HL-60 (cell line): ENCODE measurements at regions not wholly inside any gene's neighbourhood (a gene's known extent, or its start where the extent isn't known, plus 50 kb on each side); places are given as distances from the start of the nearest gene placed in this dataset.

Experiments
- DNase-seq, 2 experiments: peaks; one replicate each; pipeline ENCODE4 v3.0.0-alpha.2; 2010 to 2020; ENCODE audit warnings: low read depth in 1 of 2, low spot score in 1 of 2
- H3K27ac ChIP-seq: fragments of 250-450 bp; sonication (Bioruptor Pico); replicated peaks from 2 replicates; pipeline ENCODE4 v1.5.1; 2020; ENCODE audit warnings: mild to moderate bottlenecking, moderate library complexity
- H3K27me3 ChIP-seq: fragments of 250-450 bp; sonication (Bioruptor Pico); 2 replicates; pipeline ENCODE4 v1.5.1; 2021; ENCODE audit warnings: mild to moderate bottlenecking, moderate library complexity; ENCODE audit not compliant: insufficient read depth, poor library complexity, severe bottlenecking
- H3K4me3 ChIP-seq: replicated peaks from 2 replicates; pipeline ENCODE4 v1.5.1; 2011; ENCODE audit warnings: mild to moderate bottlenecking, control low read depth, low read length; ENCODE audit not compliant: insufficient read depth
- CTCF ChIP-seq: IDR thresholded peaks from one replicate; pipeline ENCODE4 v1.5.1; 2011; ENCODE audit warnings: low read length, control low read depth, inconsistent platforms; ENCODE audit not compliant: insufficient read depth
- GABPA ChIP-seq: IDR thresholded peaks from 2 replicates; pipeline ENCODE4 v1.6.1; 2012; ENCODE audit warnings: low read depth
- POLR2AphosphoS5 ChIP-seq: IDR thresholded peaks from 2 replicates; pipeline ENCODE4 v1.6.1; 2012; ENCODE audit warnings: low read depth
- REST ChIP-seq: IDR thresholded peaks from 2 replicates; pipeline ENCODE4 v1.6.1; 2012; ENCODE audit warnings: low read depth; ENCODE audit not compliant: insufficient replicate concordance
- SPI1 ChIP-seq: IDR thresholded peaks from 2 replicates; pipeline ENCODE4 v1.6.1; 2012; ENCODE audit warnings: low read depth, mild to moderate bottlenecking, borderline replicate concordance

DNA sequence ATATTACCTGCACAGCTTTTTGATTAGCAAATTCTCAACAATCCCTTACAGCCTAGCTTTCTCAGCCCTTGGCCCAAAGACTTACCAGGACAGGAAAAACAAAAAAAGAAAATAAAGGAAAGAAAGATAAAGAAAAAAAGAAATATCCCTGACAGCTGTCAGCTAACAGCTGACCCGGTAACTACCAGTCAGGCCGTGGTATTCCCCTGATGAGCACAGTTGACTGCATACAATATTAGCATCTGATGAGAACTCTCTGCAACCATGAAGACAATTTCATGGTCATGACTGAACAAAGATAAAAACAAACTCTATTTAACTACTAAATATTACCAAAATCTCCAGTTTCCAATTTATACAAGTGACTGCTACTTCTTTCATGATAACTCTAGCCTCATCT is 798.8 kb downstream of the PLA2G4A start:
- Histone ChIP-seq H3K4me3 (no peak overlapping the region), H3K27me3 (no peaks in the 10 kb centered on the region), H3K27ac (no peak overlapping the region)
- no peak for TF ChIP-seq REST
- no peak for TF ChIP-seq CTCF
- TF ChIP-seq POLR2AphosphoS5 = no peak
- TF ChIP-seq GABPA = no peak
- no peak for TF ChIP-seq SPI1
- DNase-seq = no peak

DNA sequence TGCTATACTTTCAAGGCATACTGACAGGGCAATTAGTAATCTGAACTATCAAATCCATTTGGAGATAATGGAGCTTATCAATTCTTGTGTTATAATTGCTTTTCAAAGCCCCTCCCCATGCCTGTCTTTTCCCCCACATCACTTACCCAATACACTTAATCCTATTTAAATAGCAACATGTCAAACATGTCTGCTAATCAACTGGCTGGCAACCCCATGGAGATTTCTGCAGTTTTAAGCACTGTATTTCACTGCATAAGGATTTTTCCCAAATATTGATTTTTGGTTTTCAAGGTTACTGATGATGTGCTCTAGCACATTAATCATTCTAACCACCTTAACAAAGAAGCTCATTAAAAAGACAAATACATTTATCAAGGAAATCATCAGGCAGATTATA is 800.3 kb downstream of the PLA2G4A start:
- Histone ChIP-seq H3K27ac (no peak overlapping the region), H3K27me3 (no peaks in the 10 kb centered on the region), H3K4me3 (no peak overlapping the region)
- TF ChIP-seq GABPA (no peak), POLR2AphosphoS5 (no peak), REST (no peak), CTCF (no peak), SPI1 (no peak)
- DNase-seq = no peak

GRCh38 chr1:187630653-187631380 is 802.1 kb downstream of the PLA2G4A start:
- Histone ChIP-seq H3K27ac (no peak overlapping the region), H3K4me3 (no peak overlapping the region), H3K27me3 (no peaks in the 10 kb centered on the region)
- no peak for TF ChIP-seq GABPA
- TF ChIP-seq CTCF = no peak
- TF ChIP-seq SPI1 = no peak
- TF ChIP-seq POLR2AphosphoS5 = no peak
- no peak for TF ChIP-seq REST
- DNase-seq = no peak
